ENCODE measurements at regions not wholly inside any gene's neighbourhood (a gene's known extent, or its start where the extent isn't known, plus 50 kb on each side); places are given as distances from the start of the nearest gene placed in this dataset.

- TF ChIP-seq CTCF (IDR thresholded peaks at IDR 0.05; ENCODE audit: low read length) (no peak), EZH2phosphoT487 (IDR thresholded peaks at IDR 0.05; ENCODE audit: low read length) (no peak)
Observed at GRCh38 chr7:68309806-68310205, 1288.5 kb upstream of the AUTS2 start.
